Umbilical cord (tissue), 1 donor: ENCODE measurements at regions not wholly inside any gene's neighbourhood (a gene's known extent, or its start where the extent isn't known, plus 50 kb on each side); places are given as distances from the start of the nearest gene placed in this dataset.

Experiments used
- DNase-seq: peaks from one replicate; pipeline ENCODE4 v3.0.0-alpha.2; 2015; ENCODE audit warnings: low spot score

GRCh38 chr2:30048636-30049175, 98.1 kb upstream of the YPEL5 start:
- peak; percentile 3 for DNase-seq

GRCh38 chr2:30055548-30055947, 91.3 kb upstream of the YPEL5 start:
- no peak for DNase-seq

DNA sequence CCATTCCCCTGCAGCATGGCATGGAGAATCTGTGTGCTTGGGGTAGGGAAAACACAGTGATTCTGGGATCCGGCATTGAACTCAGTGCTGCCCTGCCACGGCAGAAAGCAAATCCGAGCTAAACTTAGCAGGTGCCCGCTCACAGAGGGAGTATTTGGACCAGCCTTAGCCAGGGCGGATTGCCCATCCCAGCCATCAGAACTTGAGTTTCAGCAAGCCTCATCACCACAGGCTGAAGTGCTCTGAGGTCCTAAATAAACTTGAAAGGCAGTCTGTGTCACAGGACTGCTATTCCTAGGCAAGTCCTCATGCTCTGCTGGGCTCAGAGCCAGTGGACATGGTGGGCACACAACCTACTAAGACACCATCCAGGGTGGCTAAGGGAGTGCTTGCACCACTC, 86.2 kb upstream of the YPEL5 start:
- no peak for DNase-seq

GRCh38 chr2:30068067-30068466, 78.7 kb upstream of the YPEL5 start:
- no peak for DNase-seq

- peak; percentile 81 for DNase-seq
Observed at GRCh38 chr2:30072250-30072842, 74.5 kb upstream of the YPEL5 start.

DNA sequence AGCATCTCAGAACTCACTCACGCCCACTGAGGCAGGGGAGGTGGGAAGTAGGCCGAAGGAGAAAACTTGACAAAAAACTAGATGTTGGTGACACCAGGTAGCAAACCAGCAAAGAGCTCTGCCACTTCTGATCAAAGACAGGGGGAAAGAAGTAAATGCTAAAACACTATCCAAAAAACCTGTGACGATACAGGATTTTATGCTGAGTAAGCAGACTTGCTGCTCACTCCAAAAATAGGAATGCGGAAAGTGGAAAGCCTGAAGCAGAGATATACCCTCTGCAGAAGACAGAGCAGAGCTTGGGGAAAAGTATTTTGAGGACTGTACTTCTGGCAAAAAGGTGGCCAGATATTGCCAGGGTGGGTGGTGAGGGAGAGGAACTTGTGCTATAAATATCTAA, 73.3 kb upstream of the YPEL5 start:
- DNase-seq, result peak; percentile 7

- no peak for DNase-seq
Observed at GRCh38 chr2:30074023-30074422, 72.8 kb upstream of the YPEL5 start.

- DNase-seq, result no peak
Observed at GRCh38 chr2:30078521-30078920, 68.3 kb upstream of the YPEL5 start.

DNA sequence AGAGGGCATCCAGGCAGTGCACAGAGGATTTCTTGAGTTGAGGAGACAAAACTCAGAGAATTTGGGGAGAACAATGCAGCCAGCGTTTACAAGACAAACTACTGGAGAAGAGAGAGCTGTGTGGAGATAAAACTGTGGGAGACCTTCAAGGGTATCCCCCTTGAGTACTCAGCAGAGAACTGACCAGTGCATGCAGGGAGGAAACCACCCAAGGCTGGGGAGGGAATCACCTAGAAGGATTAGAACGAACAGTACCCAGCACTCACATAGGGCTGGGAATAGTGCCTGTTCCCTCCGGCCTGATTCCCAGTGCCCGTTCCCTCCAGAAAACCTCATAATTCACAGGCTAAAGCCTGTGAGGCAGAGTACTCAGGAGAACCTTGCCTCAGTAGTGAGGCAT, 61.9 kb upstream of the YPEL5 start:
- no peak for DNase-seq

- no peak for DNase-seq
Observed at GRCh38 chr2:30089171-30089570, 57.6 kb upstream of the YPEL5 start.

DNA sequence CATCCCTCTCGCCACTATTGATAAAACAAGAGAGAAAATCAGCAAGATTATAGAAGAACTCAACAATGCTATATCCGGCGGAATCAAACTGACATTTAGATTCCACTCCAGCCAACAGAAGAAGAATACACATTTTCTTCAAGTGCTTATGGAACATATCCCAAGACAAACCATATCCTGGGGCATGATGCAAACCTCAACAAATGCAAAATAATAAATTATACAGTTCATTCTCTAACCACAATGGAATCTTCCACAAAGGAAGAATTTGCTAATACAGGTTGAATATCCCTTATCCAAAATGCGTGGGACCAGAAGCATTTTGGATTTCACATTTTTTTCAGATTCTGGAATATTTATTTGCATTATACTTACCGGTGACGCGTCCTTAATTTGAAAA, 51.4 kb upstream of the YPEL5 start:
- no peak for DNase-seq

DNA sequence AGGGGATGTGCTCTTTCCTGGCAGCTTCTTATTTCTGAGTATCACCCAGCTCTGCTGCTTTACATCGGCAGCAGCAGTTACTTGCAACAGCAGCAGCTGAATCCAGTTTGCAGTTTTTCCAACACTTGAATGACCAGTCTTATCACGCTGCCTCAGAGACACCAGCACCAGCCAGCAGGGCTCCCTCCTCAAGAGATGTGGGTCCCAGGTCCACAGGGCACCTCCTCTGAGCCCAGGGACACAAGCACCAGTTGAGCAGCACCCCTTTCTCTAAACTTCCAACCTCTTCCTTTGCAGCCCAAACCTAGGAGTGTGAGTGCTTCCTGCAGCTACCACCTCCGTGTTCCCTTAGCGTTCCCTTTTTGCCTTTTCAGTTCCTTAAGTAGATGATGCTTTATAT, 50.4 kb upstream of the YPEL5 start:
- DNase-seq, result peak; percentile 20
